Stimulated activated CD4-positive, alpha-beta T cell treated with anti-CD3 and anti-CD28 coated beads, Interleukin-1b, Interleukin-23, amount 100 ng/mL, for 24 hours (primary cell): ENCODE measurements at regions not wholly inside any gene's neighbourhood (a gene's known extent, or its start where the extent isn't known, plus 50 kb on each side); places are given as distances from the start of the nearest gene placed in this dataset.
"Not testable (repeated sequence)": the region's sequence is repeated elsewhere in the genome, so short reads cannot be mapped to it uniquely, and the experiment has no call there.

Experiments used
- DNase-seq, 4 experiments: peaks; one replicate each; pipeline ENCODE4 v3.0.0-alpha.2; 2020; ENCODE audit warnings: low read depth in 4 of 4, low spot score in 1 of 4

DNA sequence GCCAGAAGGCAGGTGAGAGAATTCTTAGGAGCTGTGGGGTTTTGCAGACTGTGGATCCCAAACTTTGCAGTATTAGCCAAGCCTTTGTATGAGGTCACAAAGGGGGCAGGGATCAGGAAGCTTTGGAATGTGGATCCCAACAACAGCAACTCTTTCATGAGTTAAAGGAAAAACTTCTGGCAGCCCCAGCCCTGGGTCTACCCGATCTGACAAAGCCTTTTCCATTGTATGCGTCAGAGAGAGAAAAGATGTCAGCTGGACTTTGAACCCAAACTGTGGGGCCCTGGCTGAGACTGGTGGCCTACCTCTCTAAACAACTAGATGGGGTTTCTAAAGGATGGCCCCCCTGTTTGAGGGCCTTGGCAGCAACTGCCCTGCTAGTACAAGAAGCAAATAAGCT is 101.8 kb upstream of the OSBPL11 start:
- not testable (repeated sequence) for DNase-seq

DNA sequence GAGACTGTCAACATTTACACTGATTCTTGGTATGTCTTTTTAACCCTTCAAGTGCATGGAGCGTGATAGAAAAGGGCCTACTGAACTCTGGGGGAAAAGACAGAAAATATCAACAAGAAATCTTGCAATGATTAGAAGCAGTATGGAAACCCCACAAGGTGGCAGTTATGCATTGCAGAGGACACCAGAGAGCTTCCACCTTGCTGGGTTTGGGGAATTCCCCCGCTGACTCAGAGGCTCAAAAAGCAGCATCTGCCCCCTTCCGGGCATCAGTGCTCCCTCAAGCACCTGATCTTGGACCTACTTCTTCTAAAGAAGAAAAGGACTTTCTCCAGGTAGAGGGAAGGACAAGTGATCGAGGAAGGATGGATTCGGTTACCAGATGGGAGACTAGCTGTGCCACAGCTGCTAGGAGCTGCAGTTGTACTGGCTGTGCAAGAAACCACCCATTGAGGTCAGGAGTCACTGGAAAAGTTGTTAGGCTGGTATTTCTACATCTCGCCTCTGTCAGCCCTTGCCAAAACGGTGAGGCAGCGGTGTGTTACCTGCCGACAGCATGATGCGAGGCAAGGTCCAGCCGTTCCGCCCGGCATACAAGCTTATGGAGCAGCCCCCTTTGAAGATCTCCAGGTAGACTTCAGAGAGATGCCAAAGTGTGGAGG is 102.8 kb upstream of the OSBPL11 start:
- peak; percentile 4 to 40 (median 14) for DNase-seq

DNA sequence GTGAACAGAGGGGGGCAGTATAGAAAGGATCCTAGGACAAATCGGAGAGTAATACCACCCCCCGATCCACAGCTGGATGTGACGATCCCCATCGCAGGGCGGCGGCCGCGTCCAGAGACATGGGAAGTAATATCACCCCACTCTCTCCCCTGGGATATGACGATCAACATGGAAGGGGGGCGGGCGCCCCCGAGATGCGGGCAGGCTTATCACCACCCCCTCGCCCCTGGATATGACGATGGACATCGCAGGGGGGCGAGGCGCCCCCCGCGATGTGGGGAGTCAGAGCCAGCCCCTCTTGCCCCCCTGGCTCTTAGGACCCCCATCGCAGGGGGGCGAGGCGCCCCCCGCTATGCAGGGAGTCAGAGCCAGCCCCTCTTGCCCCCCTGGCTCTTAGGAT is 120.4 kb upstream of the OSBPL11 start:
- no peak for DNase-seq

DNA sequence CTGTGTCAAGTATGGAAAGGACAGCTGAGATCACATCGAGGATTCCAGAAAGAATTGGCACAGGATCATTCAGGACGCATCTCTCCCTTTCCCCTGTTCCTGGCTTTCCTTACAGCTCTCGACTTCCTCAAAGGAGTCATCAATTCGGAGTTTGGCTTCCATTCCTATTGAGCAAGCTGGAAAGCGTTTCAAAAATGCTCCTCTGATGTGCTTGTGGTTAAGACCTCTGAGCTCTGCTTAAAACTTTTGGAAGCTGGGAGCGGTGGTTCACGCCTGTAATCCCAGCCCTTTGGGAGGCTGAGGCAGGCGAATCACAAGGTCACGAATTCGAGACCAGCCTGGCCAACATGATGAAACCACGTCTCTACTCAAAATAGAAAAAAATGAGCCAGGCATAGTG is 136.9 kb upstream of the OSBPL11 start:
- DNase-seq = not testable (repeated sequence)

DNA sequence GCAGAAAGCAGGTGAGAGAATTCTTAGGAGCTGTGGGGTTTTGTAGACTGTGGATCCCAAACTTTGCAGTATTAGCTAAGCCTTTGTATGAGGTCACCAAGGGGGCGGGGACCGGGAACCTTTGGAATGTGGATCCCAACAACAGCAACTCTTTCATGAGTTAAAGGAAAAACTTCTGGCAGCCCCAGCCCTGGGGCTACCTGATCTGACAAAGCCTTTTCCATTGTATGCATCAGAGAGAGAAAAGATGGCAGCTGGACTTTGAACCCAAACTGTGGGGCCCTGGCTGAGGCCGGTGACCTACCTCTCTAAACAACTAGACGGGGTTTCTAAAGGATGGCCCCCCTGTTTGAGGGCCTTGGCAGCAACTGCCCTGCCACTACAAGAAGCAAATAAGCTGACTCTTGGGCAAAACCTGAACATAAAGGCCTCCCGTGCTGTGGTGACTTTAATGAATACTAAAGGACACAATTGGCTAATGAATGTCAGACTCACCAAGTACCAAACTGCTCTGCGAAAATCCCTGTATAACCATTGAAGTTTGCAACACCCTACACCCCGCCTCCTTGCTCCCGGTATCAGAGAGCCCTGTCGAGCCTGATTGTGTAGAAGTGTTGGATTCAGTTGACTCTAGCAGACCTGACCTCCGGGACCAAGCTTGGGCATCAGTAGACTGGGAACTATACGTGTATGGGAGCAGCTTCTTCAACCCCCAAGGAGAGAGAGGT is 146.9 kb upstream of the OSBPL11 start:
- DNase-seq = not testable (repeated sequence)

DNA sequence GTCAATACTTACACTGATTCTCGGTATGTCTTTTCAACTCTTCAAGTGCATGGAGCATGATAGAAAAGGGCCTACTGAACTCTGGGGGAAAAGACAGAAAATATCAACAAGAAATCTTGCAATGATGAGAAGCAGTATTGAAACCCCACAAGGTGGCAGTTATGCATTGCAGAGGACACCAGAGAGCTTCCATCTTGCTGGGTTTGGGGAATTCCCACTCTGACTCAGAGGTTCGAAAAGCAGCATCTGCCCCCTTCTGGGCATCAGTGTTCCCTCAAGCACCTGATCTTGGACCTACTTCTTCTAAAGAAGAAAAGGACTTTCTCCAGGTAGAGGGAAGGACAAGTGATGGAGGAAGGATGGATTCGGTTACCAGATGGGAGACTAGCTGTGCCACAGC is 147.5 kb upstream of the OSBPL11 start:
- peak in 2 of 4 experiments; percentile 12 to 21 for DNase-seq

DNA sequence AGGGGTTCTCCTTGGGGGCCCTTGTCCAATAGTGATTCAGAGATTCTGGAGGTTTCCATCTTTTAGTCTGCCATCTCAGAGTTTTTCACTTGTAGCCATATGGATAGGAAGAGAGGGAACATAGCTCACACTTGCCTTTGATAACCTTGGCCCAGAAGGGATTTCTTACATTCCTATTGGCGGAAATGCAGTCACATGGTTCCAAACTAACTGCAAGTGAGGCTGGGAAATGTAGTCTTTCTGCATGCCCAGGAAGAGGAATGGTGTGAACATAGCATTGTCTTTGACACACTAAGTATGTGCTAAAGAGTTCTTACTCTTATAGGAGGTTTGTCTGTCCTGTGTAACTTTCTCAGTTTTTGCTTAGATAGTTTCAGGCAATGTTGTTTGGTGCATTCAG is 161.8 kb upstream of the OSBPL11 start:
- not testable (repeated sequence) for DNase-seq

DNA sequence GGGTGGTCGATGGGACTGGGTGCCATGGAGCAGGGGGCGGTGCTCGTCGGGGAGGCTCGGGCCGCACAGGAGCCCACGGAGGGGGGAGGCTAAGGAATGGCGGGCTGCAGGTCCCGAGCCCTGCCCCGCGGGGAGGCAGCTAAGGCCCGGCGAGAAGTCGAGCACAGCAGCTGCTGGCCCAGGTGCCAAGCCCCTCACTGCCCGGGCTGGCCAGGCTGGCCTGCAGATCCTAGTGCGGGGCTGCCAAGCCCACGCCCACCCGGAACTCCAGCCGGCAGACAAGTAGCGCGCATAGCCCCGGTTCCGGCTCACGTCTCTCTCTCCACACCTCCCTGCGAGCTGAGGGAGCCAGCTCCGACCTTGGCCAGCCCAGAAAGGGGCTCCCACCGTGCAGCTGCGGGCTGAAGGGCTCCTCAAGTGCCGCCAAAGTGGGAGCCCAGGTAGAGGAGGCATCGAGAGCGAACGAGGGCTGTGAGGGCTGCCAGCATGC is 163.4 kb upstream of the OSBPL11 start:
- not testable (repeated sequence) for DNase-seq

DNA sequence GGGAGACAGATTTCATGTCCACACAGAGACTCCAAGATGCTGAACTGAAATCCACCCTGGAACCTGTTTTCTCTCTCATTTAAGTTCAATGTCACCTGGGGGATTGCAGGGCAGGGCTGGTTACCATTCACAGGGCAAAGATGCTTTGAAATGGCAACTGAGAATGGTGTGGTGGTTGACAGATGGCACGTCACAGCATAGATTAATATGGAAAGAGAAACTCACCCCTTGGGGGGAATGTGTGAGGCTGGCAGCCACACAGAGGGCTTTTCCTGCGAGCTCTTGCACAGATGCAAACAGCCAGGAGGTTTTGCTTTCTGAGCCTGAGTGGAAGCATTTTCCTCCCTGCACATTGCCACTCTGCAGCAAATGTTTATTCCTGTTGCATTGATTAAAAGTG is 167.3 kb upstream of the OSBPL11 start:
- DNase-seq = not testable (repeated sequence)

DNA sequence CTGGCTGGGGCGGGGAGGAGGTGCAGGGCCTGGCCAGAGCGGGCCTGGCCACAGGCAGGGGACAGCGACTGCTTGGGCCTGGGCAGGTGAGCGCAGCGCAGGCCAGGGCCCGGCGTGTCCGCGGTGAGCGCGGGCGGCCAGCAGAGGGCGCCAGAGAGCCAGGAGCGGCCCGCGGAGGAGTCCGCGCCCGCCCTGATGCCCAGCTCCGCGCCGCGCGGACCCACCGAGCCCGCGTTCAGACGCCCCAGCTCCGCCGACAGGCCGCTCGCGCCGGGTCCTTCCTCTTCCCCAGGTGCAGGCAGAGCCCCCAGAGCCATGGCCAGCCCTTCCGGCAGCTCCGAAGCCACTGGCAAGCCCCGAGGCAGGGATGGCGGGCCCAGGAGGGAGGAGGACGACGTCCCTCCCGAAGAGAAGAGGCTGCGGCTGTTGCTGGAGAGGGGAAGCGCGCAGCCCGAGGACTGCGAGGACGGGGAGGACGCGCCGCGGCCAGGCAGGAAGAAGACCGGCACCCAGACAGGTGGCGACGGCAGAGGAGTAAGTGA is 171.1 kb upstream of the OSBPL11 start:
- DNase-seq = peak; percentile 37 to 52 (median 46)

DNA sequence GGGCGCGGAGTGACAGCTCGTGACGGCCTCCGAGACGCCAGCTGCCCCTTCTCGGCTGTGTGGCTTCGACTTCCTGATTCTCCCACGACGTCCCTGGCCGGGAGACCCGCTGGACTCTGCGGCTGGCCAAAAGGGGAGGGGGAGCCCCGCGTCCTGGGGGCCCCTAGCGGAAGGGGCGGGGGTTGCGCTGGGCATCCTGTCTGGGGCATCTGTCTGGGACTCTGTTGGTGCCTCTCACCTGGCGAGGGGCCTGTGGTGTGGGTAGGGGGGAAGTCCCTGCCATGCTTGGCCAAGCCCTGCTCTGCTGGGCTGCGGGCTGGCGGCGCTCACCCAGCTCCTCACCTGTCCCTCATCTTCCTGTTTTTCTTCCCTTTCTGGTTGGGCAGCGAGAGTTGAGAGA is 171.6 kb upstream of the OSBPL11 start:
- not testable (repeated sequence) for DNase-seq

DNA sequence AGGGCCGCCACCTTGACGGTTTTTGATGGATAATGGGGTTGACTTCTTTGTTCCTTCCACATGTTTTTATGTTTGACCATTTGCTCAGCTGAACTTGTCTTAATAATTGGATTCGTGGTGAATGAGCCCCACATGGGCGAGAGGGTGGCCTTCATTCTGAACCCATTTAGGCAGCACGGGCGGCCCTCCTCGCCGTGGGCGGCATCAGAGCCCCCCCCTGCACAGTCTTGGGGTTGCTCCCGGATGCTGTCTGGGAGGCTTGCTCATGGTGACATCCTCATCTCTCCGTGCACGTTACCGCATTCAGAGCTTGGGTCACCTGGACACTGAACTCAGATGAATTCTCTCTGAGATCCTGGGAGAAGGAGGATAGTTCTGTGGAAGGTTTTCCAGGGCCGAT is 172.3 kb upstream of the OSBPL11 start:
- DNase-seq = no peak

DNA sequence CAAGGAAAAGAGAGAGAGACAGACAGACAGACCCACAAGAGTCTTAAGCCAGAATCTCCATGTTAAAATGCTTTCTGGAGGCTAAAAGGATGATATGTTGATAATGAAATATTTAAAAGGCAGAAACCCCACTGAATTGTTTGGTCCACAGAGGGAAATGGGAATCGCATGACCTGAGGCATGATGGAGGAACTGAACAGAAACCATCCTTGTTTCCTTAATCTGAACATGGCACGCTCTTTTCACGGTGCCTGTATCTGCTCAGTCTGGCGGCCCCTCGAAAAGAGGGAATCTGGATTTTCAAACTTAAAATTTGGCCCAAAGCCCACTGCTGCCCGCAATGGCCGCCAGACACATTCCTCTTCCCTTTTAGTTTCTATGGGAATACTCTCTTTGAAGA is 173.5 kb upstream of the OSBPL11 start:
- not testable (repeated sequence) for DNase-seq

DNA sequence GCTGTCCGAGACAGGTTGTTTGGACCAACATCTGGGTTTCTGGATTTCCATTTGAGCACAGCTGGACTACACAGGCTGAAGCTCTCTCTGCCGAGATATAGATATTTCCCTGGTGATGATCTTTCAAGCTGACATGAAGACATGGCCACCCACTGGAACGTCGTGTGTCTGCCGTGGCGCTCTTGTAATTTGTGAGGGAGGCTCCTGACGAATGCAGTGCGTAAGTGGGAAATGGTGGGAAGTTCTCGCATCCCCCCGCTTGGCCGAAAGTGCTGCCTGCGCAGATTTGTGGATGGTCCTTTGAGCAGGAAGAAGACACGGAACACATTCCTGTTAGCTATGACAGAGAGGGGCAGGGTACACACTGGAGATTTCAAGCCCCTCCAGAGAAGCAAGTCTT is 176.2 kb upstream of the OSBPL11 start:
- DNase-seq = not testable (repeated sequence)

DNA sequence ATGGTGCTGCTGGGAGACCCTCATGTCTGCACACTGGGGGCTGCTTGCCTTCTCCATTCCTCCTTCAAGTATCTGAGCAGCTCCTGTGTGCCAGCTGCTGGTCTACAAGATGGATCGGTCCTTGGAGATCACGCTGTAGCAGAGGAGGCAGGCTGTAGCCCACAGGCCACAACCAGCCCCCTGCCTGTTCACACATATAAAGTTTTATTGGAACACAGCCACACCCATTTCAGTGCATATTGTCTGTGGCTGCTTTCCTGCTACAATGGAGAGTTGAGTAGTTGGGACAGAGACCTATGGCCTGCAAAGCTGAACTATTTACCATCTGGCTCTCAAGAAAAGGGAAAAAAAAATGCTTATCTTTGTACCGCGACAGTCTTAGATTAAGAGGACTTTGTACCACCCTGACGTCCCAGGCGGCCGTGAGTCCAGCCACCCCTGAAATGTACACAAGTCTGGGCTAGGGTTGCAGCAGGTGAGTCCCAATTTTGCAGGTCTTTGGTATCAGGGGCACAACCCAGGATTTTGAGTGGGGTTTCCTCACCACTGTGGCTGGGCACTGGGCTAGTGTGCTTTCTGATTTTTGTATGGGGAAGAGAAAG is 179.2 kb upstream of the OSBPL11 start:
- DNase-seq = not testable (repeated sequence)

DNA sequence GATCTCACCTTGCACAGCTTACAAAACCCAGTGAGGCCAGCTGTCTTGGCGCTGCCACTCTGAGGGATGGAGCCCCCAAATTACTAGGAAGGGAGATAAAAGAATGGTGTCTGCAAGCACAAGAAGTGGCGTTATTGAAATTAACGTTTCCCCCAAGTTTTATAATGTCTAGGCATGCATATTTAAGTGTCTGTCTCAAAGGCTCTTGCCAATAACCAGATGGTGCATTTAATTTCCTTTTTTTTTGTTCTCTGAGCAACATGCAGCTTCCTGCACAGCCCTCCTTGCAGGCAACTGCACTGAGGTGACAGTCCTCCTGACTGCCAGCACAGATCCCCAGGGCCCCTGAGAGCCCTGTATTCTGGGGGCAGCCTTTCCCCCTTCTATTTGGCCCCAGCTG is 179.8 kb upstream of the OSBPL11 start:
- not testable (repeated sequence) for DNase-seq

DNA sequence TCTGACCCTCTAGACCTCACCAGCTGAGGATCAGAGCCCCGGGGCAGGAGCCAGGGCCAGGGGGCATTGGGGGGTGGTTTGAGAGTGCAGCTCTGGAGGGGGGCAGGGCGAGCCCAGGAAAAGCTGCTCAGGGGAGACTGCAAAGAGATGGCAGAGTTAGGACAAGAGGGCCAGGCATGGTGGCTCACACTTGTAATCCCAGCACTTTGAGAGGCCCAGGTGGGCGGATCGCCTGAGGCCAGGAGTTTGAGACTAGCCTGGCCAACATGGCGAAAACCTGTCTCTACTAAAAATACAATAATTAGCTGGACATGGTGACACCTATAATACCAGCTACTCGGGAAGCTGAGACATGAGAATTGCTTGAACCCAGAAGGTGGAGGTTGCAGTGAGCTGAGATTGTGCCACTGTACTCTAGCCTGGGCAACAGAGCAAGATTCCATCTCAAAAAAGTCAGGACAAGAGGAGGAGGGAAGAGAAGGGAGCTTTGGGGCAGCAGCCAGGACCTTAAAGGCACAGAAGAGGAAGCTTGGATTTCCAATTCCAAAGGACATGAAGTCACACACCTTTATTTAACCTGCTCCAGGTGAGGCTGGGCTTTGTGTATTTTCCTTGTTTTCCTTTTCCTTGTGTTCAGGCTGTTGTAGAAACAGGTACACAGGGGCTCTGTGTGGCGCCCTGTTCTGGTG is 180.5 kb upstream of the OSBPL11 start:
- DNase-seq = not testable (repeated sequence)

DNA sequence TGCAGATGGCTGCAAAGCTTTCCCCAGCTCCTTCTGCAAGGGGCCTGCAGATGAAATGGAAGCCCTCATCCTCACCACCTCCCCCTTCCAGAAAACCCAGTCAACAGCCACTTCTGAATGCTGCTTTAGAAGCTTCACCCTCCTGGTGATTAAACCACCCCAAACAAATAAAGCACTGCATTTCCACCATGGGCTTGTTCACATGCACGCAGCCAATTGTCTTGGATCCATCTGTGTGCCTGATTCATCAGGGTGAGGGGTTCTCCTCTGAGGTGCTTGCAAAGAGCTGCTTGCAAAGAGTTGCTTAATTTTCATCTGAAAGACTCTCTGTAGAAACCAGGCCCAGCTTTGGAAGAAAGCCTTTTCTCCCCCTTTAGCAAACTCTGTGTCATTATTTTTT is 184.0 kb upstream of the OSBPL11 start:
- DNase-seq = not testable (repeated sequence)

DNA sequence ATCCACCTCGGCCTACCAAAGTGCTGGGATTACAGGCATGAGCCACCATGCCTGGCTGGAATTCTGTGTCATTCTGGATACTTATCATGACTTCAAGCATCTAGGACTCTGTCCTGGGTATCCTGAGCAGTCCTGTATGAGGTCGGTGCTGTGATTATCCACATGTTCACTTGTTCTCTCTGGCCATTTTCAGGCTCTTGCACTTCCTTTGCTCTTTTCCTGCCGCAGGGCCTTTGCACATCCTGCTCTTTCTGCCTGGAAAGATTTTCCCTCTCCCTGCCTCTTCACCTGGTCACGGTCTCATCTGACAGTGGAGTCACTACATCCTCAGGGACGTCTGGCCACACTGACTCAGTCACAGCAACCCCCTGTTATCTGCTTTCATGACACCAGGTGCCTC is 184.6 kb upstream of the OSBPL11 start:
- not testable (repeated sequence) for DNase-seq

DNA sequence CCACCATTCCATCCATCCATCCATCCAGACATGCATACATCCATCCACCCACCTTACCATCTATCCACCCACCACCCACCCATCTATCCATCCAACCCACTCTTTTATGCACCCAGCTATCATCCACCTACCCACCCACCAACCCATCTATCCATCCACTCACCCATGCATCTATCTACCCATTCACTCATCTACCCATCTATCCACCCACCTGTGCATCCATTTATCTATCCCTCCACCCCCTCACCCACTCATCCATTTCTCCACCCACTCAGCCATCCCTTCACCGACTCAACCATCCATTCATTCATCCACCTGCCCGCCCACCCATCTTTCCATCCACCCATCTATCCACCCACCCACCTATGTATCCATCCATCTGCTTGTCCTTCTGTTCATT is 186.4 kb upstream of the OSBPL11 start:
- DNase-seq = not testable (repeated sequence)

DNA sequence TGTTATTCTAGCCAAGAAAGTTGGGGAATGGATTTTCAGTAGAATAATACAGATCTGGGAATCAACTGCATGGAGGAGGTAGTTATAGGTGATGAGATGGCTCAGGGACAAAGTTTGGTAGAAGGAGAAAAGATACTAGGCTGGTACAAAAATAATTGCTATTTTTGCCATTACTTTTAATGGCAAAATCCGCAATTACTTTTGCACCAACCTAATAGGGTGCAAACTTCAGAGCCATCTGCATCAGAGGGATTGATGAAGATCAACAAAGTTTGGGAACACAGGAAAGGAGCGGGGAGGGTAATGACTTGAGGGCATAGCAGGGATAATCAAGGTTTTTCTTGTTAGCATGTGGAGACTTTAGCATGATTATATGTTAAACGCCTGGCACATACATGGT is 178.7 kb upstream of the ROPN1B start:
- not testable (repeated sequence) for DNase-seq
